ENCODE measurements at regions not wholly inside any gene's neighbourhood (a gene's known extent, or its start where the extent isn't known, plus 50 kb on each side); places are given as distances from the start of the nearest gene placed in this dataset.

GRCh38 chr15:88711806-88712205, 73.0 kb downstream of the ISG20 start:
- no peak for TF ChIP-seq POLR2AphosphoS5 (IDR thresholded peaks at IDR 0.05; ENCODE audit: low read depth)
- no peak for TF ChIP-seq JUNB (IDR thresholded peaks at IDR 0.05; ENCODE audit: unreplicated experiment)
- no peak for TF ChIP-seq ZNF462 (CRISPR knock-in tag; IDR thresholded peaks at IDR 0.05)
- no peak for TF ChIP-seq CTCF (conservative IDR thresholded peaks at IDR 0.05; ENCODE audit: low read depth in 2 of 2)
- no peak for TF ChIP-seq CREB1 (CRISPR knock-in tag; IDR thresholded peaks at IDR 0.05; ENCODE audit: low read depth)
- no peak for TF ChIP-seq ZNF331 (CRISPR knock-in tag; IDR thresholded peaks at IDR 0.05; ENCODE audit: low read depth)
- no peak for TF ChIP-seq STAT1 (IDR thresholded peaks at IDR 0.05; ENCODE audit: unreplicated experiment)
- Histone ChIP-seq H4K20me1 (replicated peaks; ENCODE audit: insufficient read depth) (0 out of 2 replicates have a peak, but pooled peaks cover 3% of the 10 kb centered on the region), H2AFZ (no peak overlapping the region), H3K36me3 (ENCODE audit: insufficient read depth) (no peaks in the 10 kb centered on the region), H3K27me3 (ENCODE audit: insufficient read depth) (peaks cover 4% of the 10 kb centered on the region; the same call in 1 of the 2 replicates), H3K4me3 (no peak overlapping the region), H3K79me2 (replicated peaks; ENCODE audit: insufficient read depth) (no peaks in the 10 kb centered on the region), H3K27ac (ENCODE audit: low read depth) (no peak overlapping the region), H3K4me2 (no peak overlapping the region), H3K4me1 (ENCODE audit: insufficient read depth) (no peaks in the 10 kb centered on the region), H3K9me2 (ENCODE audit: insufficient read depth) (no peaks in the 10 kb centered on the region; the same call in 1 of the 2 replicates), H3F3A (replicated peaks; ENCODE audit: low read depth) (no peaks in the 10 kb centered on the region)
- Mint-ChIP-seq H3K4me3 (no peak overlapping the region), H3K27me3 (ENCODE audit: insufficient read depth, low read depth, poor library complexity) (peaks cover 5% of the 10 kb centered on the region), H3K9me3 (no peaks in the 10 kb centered on the region), H3K36me3 (ENCODE audit: low read depth) (no peaks in the 10 kb centered on the region), H3K4me1 (peaks cover under 1% of the 10 kb centered on the region; the same call in 1 of the 3 replicates), H3K27ac (no peak overlapping the region)
- ATAC-seq, result no peak
- no peak for DNase-seq (ENCODE audit: low spot score)

All from GM23338 (cell line).